ENCODE measurements at regions not wholly inside any gene's neighbourhood (a gene's known extent, or its start where the extent isn't known, plus 50 kb on each side); places are given as distances from the start of the nearest gene placed in this dataset.

GRCh38 chr14:98623788-98624415, 648.1 kb downstream of the BCL11B start:
- H3K9ac ChIP-seq (ENCODE audit: insufficient read depth, low read depth, low read length), result no peak overlapping the region
- no peak for ATAC-seq
- ChIA-PET POLR2A (no interaction called here), CTCF (ENCODE audit: low intra/inter-chr PET ratio, low total read pairs) (no interaction called here)
- no peak for FAIRE-seq
- H3K4me3 ChIP-seq (replicated peaks in 1 of 3; ENCODE audit: insufficient read depth in 1 of 3, low read depth in 2 of 3, low read length in 3 of 3), result no peak overlapping the region
- no peaks in the 10 kb centered on the region for H3K4me1 ChIP-seq (ENCODE audit: insufficient read depth, low read length)
- DNase-seq (ENCODE audit: low spot score), result no peak
- H3K79me2 ChIP-seq (ENCODE audit: insufficient read depth, low read length), result no peaks in the 10 kb centered on the region
- H3K4me2 ChIP-seq (ENCODE audit: low read depth, low read length), result no peak overlapping the region
- in situ Hi-C loops (cut with HindIII; ENCODE audit: extremely low pct_ligation_motif_present, low pct_unique_long_range_greater_than_20kb) (no loop called here), intact Hi-C loops (cut with micrococcal nuclease; ENCODE audit: unreplicated experiment) (no loop called here)
- no peaks in the 10 kb centered on the region for H3K27me3 ChIP-seq (ENCODE audit: control insufficient read depth in 1 of 2, insufficient read depth in 2 of 2, low read length in 2 of 2)
- WGBS (ENCODE audit: low lambda C conversion rate), result 58% methylated on average over 14 of the region's 14 CpGs
- no TSS peak for BruUV-seq (replicated peaks)
- H3K9me3 ChIP-seq (ENCODE audit: low read length), result peaks cover 93% of the 10 kb centered on the region
- no peak for TF ChIP-seq ZNF432 (CRISPR knock-in tag; IDR thresholded peaks at IDR 0.05; ENCODE audit: borderline replicate concordance)
- no peak for TF ChIP-seq ZXDC (CRISPR knock-in tag; IDR thresholded peaks at IDR 0.05)
- no peak for TF ChIP-seq ZNF280D (CRISPR knock-in tag; IDR thresholded peaks at IDR 0.05)
- no peak for TF ChIP-seq REPIN1 (CRISPR knock-in tag; IDR thresholded peaks at IDR 0.05; ENCODE audit: borderline replicate concordance, low read depth)
- no peak for TF ChIP-seq KDM6A (CRISPR knock-in tag; IDR thresholded peaks at IDR 0.05; ENCODE audit: low read depth)
- TF ChIP-seq U2AF2 (IDR thresholded peaks at IDR 0.05; ENCODE audit: low read depth, low read length), result no peak
- TF ChIP-seq SRY (CRISPR knock-in tag; IDR thresholded peaks at IDR 0.05), result no peak
- no peak for TF ChIP-seq ZNF709 (CRISPR knock-in tag; IDR thresholded peaks at IDR 0.05)
- no peak for TF ChIP-seq PRDM15 (CRISPR knock-in tag; IDR thresholded peaks at IDR 0.05)
- TF ChIP-seq ZNF720 (CRISPR knock-in tag; IDR thresholded peaks at IDR 0.05), result no peak
- no peak for TF ChIP-seq ZMYM4 (CRISPR knock-in tag; IDR thresholded peaks at IDR 0.05)
- no peak for TF ChIP-seq ZFYVE20 (CRISPR knock-in tag; IDR thresholded peaks at IDR 0.05; ENCODE audit: borderline replicate concordance, low read depth)
- no peak for TF ChIP-seq ZNF639 (CRISPR knock-in tag; conservative IDR thresholded peaks at IDR 0.05)
- TF ChIP-seq ZFY (CRISPR knock-in tag; IDR thresholded peaks at IDR 0.05), result no peak
- H2AFZ ChIP-seq (ENCODE audit: low read length), result no peak overlapping the region
- H3K27ac ChIP-seq (ENCODE audit: extremely low read length, insufficient read depth, low read length), result no peak overlapping the region
- H3K36me3 ChIP-seq (replicated peaks in 1 of 2; ENCODE audit: control insufficient read depth in 1 of 2, insufficient read depth in 2 of 2, low read length in 2 of 2), result no peaks in the 10 kb centered on the region
- no peaks in the 10 kb centered on the region for H4K20me1 ChIP-seq (ENCODE audit: insufficient read depth, low read length)

All from HepG2 (cell line).